ENCODE measurements at regions not wholly inside any gene's neighbourhood (a gene's known extent, or its start where the extent isn't known, plus 50 kb on each side); places are given as distances from the start of the nearest gene placed in this dataset.

DNA sequence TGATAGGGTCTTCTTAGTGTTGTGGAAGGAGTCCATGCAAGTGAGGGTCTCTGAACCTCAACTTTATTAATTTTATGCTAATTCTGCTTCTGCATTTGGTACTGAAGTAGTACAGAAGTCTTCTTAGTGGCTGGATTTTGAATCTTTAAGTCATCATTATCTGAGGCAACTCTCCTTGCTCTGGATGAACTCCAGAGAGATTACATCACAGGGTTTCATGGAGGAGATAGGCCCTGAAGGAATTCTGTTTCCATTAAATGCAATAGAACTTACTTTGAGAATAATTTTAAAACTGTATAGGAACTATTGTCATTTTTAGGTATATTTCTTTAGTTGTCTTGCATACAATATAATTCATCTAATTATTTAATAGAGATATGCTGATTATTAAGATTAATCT is 451.2 kb downstream of the FAT4 start:
- H3K4me3 ChIP-seq, result no peak overlapping the region
- TF ChIP-seq POLR2A (IDR thresholded peaks at IDR 0.05), result no peak
- TF ChIP-seq, protein P1, sequence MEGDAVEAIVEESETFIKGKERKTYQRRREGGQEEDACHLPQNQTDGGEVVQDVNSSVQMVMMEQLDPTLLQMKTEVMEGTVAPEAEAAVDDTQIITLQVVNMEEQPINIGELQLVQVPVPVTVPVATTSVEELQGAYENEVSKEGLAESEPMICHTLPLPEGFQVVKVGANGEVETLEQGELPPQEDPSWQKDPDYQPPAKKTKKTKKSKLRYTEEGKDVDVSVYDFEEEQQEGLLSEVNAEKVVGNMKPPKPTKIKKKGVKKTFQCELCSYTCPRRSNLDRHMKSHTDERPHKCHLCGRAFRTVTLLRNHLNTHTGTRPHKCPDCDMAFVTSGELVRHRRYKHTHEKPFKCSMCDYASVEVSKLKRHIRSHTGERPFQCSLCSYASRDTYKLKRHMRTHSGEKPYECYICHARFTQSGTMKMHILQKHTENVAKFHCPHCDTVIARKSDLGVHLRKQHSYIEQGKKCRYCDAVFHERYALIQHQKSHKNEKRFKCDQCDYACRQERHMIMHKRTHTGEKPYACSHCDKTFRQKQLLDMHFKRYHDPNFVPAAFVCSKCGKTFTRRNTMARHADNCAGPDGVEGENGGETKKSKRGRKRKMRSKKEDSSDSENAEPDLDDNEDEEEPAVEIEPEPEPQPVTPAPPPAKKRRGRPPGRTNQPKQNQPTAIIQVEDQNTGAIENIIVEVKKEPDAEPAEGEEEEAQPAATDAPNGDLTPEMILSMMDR (IDR thresholded peaks at IDR 0.05), result no peak

DNA sequence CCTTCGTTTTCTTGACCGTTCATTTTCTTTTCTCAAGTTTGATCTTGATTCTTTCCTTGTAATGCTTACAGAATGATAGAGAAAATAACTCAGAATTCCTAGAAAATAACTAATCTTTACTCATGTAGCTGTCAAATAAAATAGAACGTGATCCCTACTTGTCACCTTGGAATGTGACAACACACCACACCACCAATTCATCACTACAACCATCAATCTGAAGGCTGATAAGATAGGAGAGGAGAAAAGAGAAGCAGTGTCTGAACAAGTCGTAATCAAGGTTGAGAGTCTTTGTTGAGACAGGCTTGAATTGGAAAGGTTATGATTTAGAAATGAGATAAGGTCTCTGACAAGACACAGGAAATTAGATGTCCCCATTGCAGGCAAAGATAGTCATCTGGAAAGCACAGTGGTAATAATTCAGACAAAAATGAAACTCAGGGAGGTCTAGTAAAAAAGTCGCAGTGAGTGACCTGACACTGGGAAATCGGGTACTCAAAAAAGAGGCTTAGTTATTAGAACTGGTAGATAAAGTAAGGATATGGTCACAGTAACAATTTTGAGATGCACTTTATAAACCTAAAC is 456.2 kb downstream of the FAT4 start:
- no peaks in the 10 kb centered on the region for H3K36me3 ChIP-seq
- no peaks in the 10 kb centered on the region for H3K4me1 ChIP-seq
- H3K4me3 ChIP-seq, result no peak overlapping the region
- no peaks in the 10 kb centered on the region for H3K9me3 ChIP-seq
- no peak overlapping the region for H3K27ac ChIP-seq
- no peak for TF ChIP-seq POLR2A (IDR thresholded peaks at IDR 0.05)
- TF ChIP-seq, protein P1 (IDR thresholded peaks at IDR 0.05), result no peak
- no peak for DNase-seq
- no peaks in the 10 kb centered on the region for H3K27me3 ChIP-seq

More for the DNA sequence above, 451.2 kb downstream of the FAT4 start:
- Histone ChIP-seq H3K27me3 (no peaks in the 10 kb centered on the region), H3K4me1 (no peaks in the 10 kb centered on the region), H3K9me3 (no peaks in the 10 kb centered on the region), H3K36me3 (no peaks in the 10 kb centered on the region), H3K27ac (no peak overlapping the region)
- DNase-seq, result no peak

DNA sequence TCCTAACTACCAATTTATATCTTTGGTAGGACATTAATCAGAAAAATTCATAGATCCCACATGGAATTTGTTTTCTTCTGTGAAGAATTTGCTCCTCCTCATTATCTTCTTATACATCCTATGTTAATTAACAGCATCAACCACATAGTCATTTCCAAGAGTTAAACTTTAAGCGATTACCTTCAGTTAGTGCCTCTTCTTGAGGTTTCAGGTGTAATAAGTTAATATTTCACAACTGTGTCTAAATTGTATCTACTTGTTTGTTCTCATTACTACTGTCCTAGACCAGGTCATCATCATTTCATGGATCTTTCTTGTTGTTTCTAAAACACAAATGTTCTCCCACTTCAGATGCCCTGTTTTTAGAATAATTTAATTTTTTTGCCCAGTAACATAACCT is 457.9 kb downstream of the FAT4 start:
- Histone ChIP-seq H3K27ac (no peak overlapping the region), H3K4me3 (no peak overlapping the region), H3K36me3 (no peaks in the 10 kb centered on the region), H3K9me3 (no peaks in the 10 kb centered on the region), H3K27me3 (no peaks in the 10 kb centered on the region), H3K4me1 (no peaks in the 10 kb centered on the region)
- no peak for TF ChIP-seq POLR2A (IDR thresholded peaks at IDR 0.05)
- TF ChIP-seq, protein P1 (IDR thresholded peaks at IDR 0.05), result no peak
- DNase-seq, result no peak

DNA sequence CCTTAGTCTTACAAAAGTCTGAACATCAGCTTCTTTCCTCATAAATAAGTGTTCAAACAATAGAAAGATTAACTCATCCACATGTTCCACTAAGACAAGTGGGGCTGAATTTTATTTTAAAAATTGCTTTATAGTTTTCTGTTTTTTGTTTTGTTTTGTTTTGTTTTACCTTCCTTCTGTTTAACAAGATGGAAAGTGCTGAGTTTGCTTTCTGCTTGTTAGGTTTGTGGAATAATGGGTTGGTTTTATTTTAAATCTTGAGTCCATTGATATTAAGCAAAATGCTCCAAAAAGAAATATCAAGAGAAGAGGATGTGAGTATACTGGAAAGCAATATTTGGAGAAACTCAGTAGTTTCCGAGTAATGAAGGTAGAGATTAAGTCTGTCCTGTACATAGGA is 458.7 kb downstream of the FAT4 start:
- Histone ChIP-seq H3K9me3 (no peaks in the 10 kb centered on the region), H3K4me1 (no peaks in the 10 kb centered on the region), H3K27me3 (no peaks in the 10 kb centered on the region), H3K4me3 (no peak overlapping the region), H3K36me3 (no peaks in the 10 kb centered on the region), H3K27ac (no peak overlapping the region)
- TF ChIP-seq, protein P1 (IDR thresholded peaks at IDR 0.05), result no peak
- TF ChIP-seq POLR2A (IDR thresholded peaks at IDR 0.05), result no peak
- DNase-seq, result no peak

DNA sequence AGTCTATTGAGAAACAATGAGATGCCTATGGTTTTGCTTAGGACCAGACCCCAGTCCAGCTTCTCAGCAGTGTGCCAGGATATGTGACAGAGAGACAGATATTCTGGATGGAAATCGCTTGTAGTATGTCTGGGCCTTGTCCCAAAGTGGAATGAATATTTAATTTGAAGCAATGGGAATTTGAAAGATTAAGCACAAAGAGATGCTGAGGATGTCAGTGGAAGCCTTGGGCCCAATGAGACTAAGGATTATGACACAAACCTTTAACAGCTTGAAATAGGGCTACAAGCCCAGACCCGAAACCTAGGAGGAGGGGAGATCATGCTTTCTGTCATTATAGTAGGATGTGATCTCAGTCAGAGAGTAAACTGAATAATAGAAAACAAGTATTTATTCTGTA is 459.2 kb downstream of the FAT4 start:
- TF ChIP-seq, protein P1 (IDR thresholded peaks at IDR 0.05), result no peak
- no peak for TF ChIP-seq POLR2A (IDR thresholded peaks at IDR 0.05)
- no peaks in the 10 kb centered on the region for H3K36me3 ChIP-seq

DNA sequence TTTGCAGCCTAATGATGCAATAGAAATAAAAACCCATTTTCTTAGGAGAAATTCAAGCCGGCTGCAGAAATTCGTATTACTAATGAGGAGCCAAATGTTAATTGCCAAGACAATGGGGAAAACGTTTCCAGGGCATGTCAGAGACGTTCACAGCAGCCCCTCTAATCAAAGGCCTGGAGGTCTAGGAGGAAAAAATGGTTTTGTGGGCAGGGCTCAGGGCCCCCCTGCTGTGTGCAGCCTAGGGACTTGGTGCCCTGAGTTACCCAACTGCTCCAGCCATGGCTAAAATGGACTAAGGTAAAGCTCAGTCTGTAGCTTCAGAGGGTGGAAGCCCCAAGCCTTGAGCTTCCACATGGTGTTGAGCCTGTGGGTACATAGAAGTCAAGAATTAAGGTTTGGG is 461.4 kb downstream of the FAT4 start:
- Histone ChIP-seq H3K36me3 (no peaks in the 10 kb centered on the region), H3K4me3 (no peak overlapping the region), H3K9me3 (no peaks in the 10 kb centered on the region), H3K27me3 (no peaks in the 10 kb centered on the region), H3K4me1 (no peaks in the 10 kb centered on the region), H3K27ac (no peak overlapping the region)
- DNase-seq, result no peak
- no peak for TF ChIP-seq POLR2A (IDR thresholded peaks at IDR 0.05)
- TF ChIP-seq, protein P1 (IDR thresholded peaks at IDR 0.05), result no peak

More for the DNA sequence above, 459.2 kb downstream of the FAT4 start:
- no peaks in the 10 kb centered on the region for H3K4me1 ChIP-seq
- no peak overlapping the region for H3K27ac ChIP-seq
- H3K4me3 ChIP-seq, result no peak overlapping the region
- H3K27me3 ChIP-seq, result no peaks in the 10 kb centered on the region
- H3K9me3 ChIP-seq, result no peaks in the 10 kb centered on the region
- no peak for DNase-seq

Measured in Peyer's patch (tissue), 4 donors.